ENCODE measurements at regions not wholly inside any gene's neighbourhood (a gene's known extent, or its start where the extent isn't known, plus 50 kb on each side); places are given as distances from the start of the nearest gene placed in this dataset.

DNA sequence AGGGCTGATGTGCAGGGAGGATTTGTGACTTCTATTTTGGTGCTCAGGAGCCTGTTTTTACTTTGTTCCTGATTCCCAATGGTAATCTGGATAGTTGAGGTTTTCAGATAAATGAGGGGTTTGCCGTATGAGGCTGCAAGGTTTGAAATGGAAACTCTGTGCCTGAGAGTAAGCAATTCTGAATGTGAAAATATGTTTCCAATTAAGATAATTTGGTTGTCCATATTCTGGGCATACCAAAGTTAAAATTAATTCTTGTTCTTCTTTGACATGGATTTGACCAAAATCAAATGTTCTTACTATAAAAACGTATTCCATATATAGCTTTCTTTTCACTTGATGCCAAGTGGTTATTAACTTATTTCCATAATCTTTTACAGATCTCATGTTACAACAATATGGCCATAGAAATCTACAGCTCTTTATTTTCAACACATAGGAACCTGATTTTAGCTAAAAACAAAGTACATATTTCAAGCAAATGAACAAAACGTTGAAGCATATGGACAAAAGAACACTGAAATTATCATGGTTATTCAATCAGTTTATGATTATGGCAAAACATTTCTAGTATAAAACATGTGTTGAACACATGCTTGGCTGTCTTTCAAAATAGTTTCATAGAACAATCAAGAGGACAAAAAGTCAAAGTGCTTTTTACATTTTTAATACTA, 63.4 kb upstream of the ARHGAP28 start:
- no peaks in the 10 kb centered on the region for H3K27me3 ChIP-seq (ENCODE audit: insufficient read depth, low read length)
- no peak overlapping the region for H3K4me2 ChIP-seq (ENCODE audit: insufficient read depth, low read length)
- no peak overlapping the region for H3K27ac ChIP-seq (ENCODE audit: low read depth, low read length)
- H3K4me1 ChIP-seq (ENCODE audit: insufficient read depth, low read length) = no peaks in the 10 kb centered on the region
- DNase-seq (ENCODE audit: insufficient read length, low spot score, missing footprints) = no peak
- H3K79me2 ChIP-seq (ENCODE audit: insufficient read depth, low read length) = no peaks in the 10 kb centered on the region
- TF ChIP-seq, protein P1, sequence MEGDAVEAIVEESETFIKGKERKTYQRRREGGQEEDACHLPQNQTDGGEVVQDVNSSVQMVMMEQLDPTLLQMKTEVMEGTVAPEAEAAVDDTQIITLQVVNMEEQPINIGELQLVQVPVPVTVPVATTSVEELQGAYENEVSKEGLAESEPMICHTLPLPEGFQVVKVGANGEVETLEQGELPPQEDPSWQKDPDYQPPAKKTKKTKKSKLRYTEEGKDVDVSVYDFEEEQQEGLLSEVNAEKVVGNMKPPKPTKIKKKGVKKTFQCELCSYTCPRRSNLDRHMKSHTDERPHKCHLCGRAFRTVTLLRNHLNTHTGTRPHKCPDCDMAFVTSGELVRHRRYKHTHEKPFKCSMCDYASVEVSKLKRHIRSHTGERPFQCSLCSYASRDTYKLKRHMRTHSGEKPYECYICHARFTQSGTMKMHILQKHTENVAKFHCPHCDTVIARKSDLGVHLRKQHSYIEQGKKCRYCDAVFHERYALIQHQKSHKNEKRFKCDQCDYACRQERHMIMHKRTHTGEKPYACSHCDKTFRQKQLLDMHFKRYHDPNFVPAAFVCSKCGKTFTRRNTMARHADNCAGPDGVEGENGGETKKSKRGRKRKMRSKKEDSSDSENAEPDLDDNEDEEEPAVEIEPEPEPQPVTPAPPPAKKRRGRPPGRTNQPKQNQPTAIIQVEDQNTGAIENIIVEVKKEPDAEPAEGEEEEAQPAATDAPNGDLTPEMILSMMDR (IDR thresholded peaks at IDR 0.05; ENCODE audit: extremely low read depth, low read depth, low read length) = no peak
- no peak overlapping the region for H3K4me3 ChIP-seq (ENCODE audit: insufficient read depth, low read length)
- no peaks in the 10 kb centered on the region for H3K36me3 ChIP-seq (ENCODE audit: insufficient read depth, low read length)
- H4K20me1 ChIP-seq (ENCODE audit: insufficient read depth, low read length) = no peaks in the 10 kb centered on the region
- no peaks in the 10 kb centered on the region for H3K9me3 ChIP-seq (ENCODE audit: low read depth, low read length)
- no peak overlapping the region for H2AFZ ChIP-seq (ENCODE audit: low read length)

DNA sequence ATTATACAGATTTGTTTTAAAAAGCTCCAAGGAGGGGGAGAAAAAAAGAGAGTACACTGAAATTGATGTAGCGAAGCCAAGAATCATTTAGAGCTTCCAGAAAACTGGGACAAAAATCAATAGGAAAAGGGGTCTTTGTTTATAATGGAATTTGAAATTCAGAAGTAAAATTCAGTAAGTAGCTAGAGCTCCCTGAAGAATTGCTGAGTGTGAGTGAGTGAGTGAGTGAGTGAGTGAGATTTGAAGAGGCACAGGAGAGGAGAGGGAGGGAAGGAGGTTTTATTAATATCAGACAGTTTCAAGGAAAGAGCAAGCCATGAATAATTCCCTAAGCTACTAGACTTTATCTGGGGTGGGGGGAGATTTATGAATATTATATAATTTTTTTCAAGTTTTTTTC, 60.7 kb upstream of the ARHGAP28 start:
- no peak overlapping the region for H3K4me3 ChIP-seq (ENCODE audit: insufficient read depth, low read length)
- H3K79me2 ChIP-seq (ENCODE audit: insufficient read depth, low read length) = no peaks in the 10 kb centered on the region
- TF ChIP-seq, protein P1 (IDR thresholded peaks at IDR 0.05; ENCODE audit: extremely low read depth, low read depth, low read length) = no peak
- no peak overlapping the region for H3K4me2 ChIP-seq (ENCODE audit: insufficient read depth, low read length)
- DNase-seq (ENCODE audit: insufficient read length, low spot score, missing footprints) = no peak
- H3K36me3 ChIP-seq (ENCODE audit: insufficient read depth, low read length) = no peaks in the 10 kb centered on the region
- no peaks in the 10 kb centered on the region for H3K4me1 ChIP-seq (ENCODE audit: insufficient read depth, low read length)
- no peaks in the 10 kb centered on the region for H4K20me1 ChIP-seq (ENCODE audit: insufficient read depth, low read length)
- no peak overlapping the region for H3K27ac ChIP-seq (ENCODE audit: low read depth, low read length)
- H3K9me3 ChIP-seq (ENCODE audit: low read depth, low read length) = no peaks in the 10 kb centered on the region
- H3K27me3 ChIP-seq (ENCODE audit: insufficient read depth, low read length) = no peaks in the 10 kb centered on the region
- no peak overlapping the region for H2AFZ ChIP-seq (ENCODE audit: low read length)

DNA sequence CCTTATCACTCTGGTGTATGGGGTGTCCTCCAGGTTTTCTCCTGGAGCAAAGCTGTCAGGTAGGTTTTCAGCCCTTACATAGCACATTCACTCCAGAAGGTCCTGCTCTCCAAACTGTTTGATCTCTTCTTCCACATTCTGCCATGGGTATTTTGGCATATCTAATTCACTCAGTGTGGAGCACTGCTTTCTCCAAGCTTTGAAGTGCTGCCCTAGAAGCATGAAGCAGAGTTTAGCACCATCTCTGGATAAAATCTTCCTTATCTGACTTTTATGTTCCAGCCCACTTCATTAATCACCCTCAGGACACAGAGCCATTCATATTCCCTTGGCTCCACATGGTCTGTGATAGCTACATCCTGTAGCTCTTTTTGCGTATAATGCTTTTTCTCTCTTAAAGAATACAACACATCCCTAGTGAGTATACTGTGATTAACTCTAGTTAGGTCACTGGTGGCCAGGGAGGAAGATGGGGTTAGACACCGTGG, 56.7 kb upstream of the ARHGAP28 start:
- Histone ChIP-seq H3K27ac (ENCODE audit: low read depth, low read length) (no peak overlapping the region), H3K4me2 (ENCODE audit: insufficient read depth, low read length) (no peak overlapping the region), H3K4me3 (ENCODE audit: insufficient read depth, low read length) (no peak overlapping the region), H3K79me2 (ENCODE audit: insufficient read depth, low read length) (no peaks in the 10 kb centered on the region), H3K9me3 (ENCODE audit: low read depth, low read length) (no peaks in the 10 kb centered on the region), H2AFZ (ENCODE audit: low read length) (no peak overlapping the region), H3K4me1 (ENCODE audit: insufficient read depth, low read length) (no peaks in the 10 kb centered on the region), H4K20me1 (ENCODE audit: insufficient read depth, low read length) (no peaks in the 10 kb centered on the region), H3K36me3 (ENCODE audit: insufficient read depth, low read length) (no peaks in the 10 kb centered on the region), H3K27me3 (ENCODE audit: insufficient read depth, low read length) (no peaks in the 10 kb centered on the region)
- no peak for DNase-seq (ENCODE audit: insufficient read length, low spot score, missing footprints)
- TF ChIP-seq, protein P1 (IDR thresholded peaks at IDR 0.05; ENCODE audit: extremely low read depth, low read depth, low read length) = no peak

DNA sequence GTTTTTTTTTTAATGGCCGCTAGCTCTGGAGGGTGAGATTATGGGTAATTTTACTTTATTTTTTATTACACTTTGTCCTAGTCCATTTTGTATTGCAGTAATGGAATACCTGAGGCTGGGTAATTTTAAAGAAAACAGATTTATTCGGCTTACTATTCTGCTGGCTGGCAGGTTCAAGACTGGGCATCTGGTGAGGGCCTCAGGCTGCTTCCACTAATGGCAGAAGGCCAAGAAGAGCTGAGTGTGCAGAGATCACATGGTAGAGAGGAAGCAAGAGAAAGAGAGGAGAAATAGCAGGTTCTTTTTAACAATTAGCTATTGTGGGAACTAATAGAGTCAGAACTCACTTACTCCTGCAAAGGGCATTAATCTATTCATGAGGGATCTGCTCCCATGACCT, 52.4 kb upstream of the ARHGAP28 start:
- Histone ChIP-seq H3K36me3 (ENCODE audit: insufficient read depth, low read length) (no peaks in the 10 kb centered on the region), H4K20me1 (ENCODE audit: insufficient read depth, low read length) (no peaks in the 10 kb centered on the region), H3K79me2 (ENCODE audit: insufficient read depth, low read length) (no peaks in the 10 kb centered on the region), H3K4me2 (ENCODE audit: insufficient read depth, low read length) (no peak overlapping the region), H3K27ac (ENCODE audit: low read depth, low read length) (no peak overlapping the region), H3K9me3 (ENCODE audit: low read depth, low read length) (no peaks in the 10 kb centered on the region), H2AFZ (ENCODE audit: low read length) (no peak overlapping the region), H3K4me3 (ENCODE audit: insufficient read depth, low read length) (no peak overlapping the region), H3K4me1 (ENCODE audit: insufficient read depth, low read length) (no peaks in the 10 kb centered on the region), H3K27me3 (ENCODE audit: insufficient read depth, low read length) (no peaks in the 10 kb centered on the region)
- no peak for DNase-seq (ENCODE audit: insufficient read length, low spot score, missing footprints)
- TF ChIP-seq, protein P1 (IDR thresholded peaks at IDR 0.05; ENCODE audit: extremely low read depth, low read depth, low read length) = no peak
